ENCODE measurements at regions not wholly inside any gene's neighbourhood (a gene's known extent, or its start where the extent isn't known, plus 50 kb on each side); places are given as distances from the start of the nearest gene placed in this dataset.
A peak's percentile ranks its signal among the peaks of the same experiment; 100 is the strongest.

GRCh38 chr2:121976926-121977325, 221.5 kb downstream of the TSN start:
- 17 to 29% methylated on average over 3 of the region's 3 CpGs for WGBS, 2 donors
- Histone ChIP-seq H3K36me3 (ENCODE audit: control insufficient read depth in 4 of 4, insufficient read depth in 4 of 4, low read length in 4 of 4) (no peaks in the 10 kb centered on the region), H3K9ac (ENCODE audit: insufficient read depth in 1 of 2, low read length in 2 of 2) (no peak overlapping the region), H3K27ac (ENCODE audit: low read depth in 1 of 2, low read length in 1 of 2) (no peak overlapping the region), H3K4me3 (no peak overlapping the region), H3K4me1 (ENCODE audit: control insufficient read depth in 5 of 5, insufficient read depth in 5 of 5, low read length in 5 of 5) (peaks cover 0 to 16% (median 6%) of the 10 kb centered on the region in 5 donors), H3K27me3 (ENCODE audit: control insufficient read depth in 3 of 3, insufficient read depth in 3 of 3, low read length in 2 of 3) (no peaks in the 10 kb centered on the region), H3K9me3 (ENCODE audit: control insufficient read depth in 4 of 4, insufficient read depth in 3 of 4, low read length in 3 of 4) (no peaks in the 10 kb centered on the region)
- no peak for ATAC-seq (ENCODE audit: insufficient read depth, low FRiP score)
- no peak for TF ChIP-seq CTCF (IDR thresholded peaks at IDR 0.05; ENCODE audit: control extremely low read depth, extremely low read depth)
- peak in 1 of 3 donors; percentile 13 for DNase-seq

- H3K36me3 ChIP-seq (ENCODE audit: control insufficient read depth in 4 of 4, insufficient read depth in 4 of 4, low read length in 4 of 4) = no peaks in the 10 kb centered on the region
- no peak overlapping the region for H3K4me3 ChIP-seq
- no peaks in the 10 kb centered on the region for H3K27me3 ChIP-seq (ENCODE audit: control insufficient read depth in 3 of 3, insufficient read depth in 3 of 3, low read length in 2 of 3)
- ATAC-seq (ENCODE audit: insufficient read depth, low FRiP score) (no peak), DNase-seq (no peak)
- H3K4me1 ChIP-seq (ENCODE audit: control insufficient read depth in 5 of 5, insufficient read depth in 5 of 5, low read length in 5 of 5) = peaks cover 0 to 16% (median 6%) of the 10 kb centered on the region in 5 donors
- no peak overlapping the region for H3K9ac ChIP-seq (ENCODE audit: insufficient read depth in 1 of 2, low read length in 2 of 2)
- H3K9me3 ChIP-seq (ENCODE audit: control insufficient read depth in 4 of 4, insufficient read depth in 3 of 4, low read length in 3 of 4) = no peaks in the 10 kb centered on the region
- no peak for TF ChIP-seq CTCF (IDR thresholded peaks at IDR 0.05; ENCODE audit: control extremely low read depth, extremely low read depth)
- H3K27ac ChIP-seq (ENCODE audit: low read depth in 1 of 2, low read length in 1 of 2) = no peak overlapping the region
- WGBS, 2 donors = 60 to 68% methylated on average over 3 of the region's 3 CpGs
Observed at GRCh38 chr2:121977326-121977725, 221.9 kb downstream of the TSN start.

GRCh38 chr2:121992700-121993099, 237.2 kb downstream of the TSN start:
- Histone ChIP-seq H3K36me3 (ENCODE audit: control insufficient read depth in 4 of 4, insufficient read depth in 4 of 4, low read length in 4 of 4) (no peaks in the 10 kb centered on the region), H3K27ac (ENCODE audit: low read depth in 1 of 2, low read length in 1 of 2) (no peak overlapping the region), H3K9me3 (ENCODE audit: control insufficient read depth in 4 of 4, insufficient read depth in 3 of 4, low read length in 3 of 4) (peaks cover 0 to 3% (median 1%) of the 10 kb centered on the region in 4 donors), H3K27me3 (ENCODE audit: control insufficient read depth in 3 of 3, insufficient read depth in 3 of 3, low read length in 2 of 3) (no peaks in the 10 kb centered on the region), H3K4me3 (no peak overlapping the region), H3K9ac (ENCODE audit: insufficient read depth in 1 of 2, low read length in 2 of 2) (no peak overlapping the region), H3K4me1 (ENCODE audit: control insufficient read depth in 5 of 5, insufficient read depth in 5 of 5, low read length in 5 of 5) (peaks cover 0 to 1% (median 0%) of the 10 kb centered on the region in 5 donors)
- 72 to 91% methylated on average over 3 of the region's 3 CpGs for WGBS, 2 donors
- DNase-seq (no peak), ATAC-seq (ENCODE audit: insufficient read depth, low FRiP score) (no peak)
- no peak for TF ChIP-seq CTCF (IDR thresholded peaks at IDR 0.05; ENCODE audit: control extremely low read depth, extremely low read depth)

- Histone ChIP-seq H3K27me3 (ENCODE audit: control insufficient read depth in 3 of 3, insufficient read depth in 3 of 3, low read length in 2 of 3) (no peaks in the 10 kb centered on the region), H3K9ac (ENCODE audit: insufficient read depth in 1 of 2, low read length in 2 of 2) (no peak overlapping the region), H3K36me3 (ENCODE audit: control insufficient read depth in 4 of 4, insufficient read depth in 4 of 4, low read length in 4 of 4) (no peaks in the 10 kb centered on the region), H3K27ac (ENCODE audit: low read depth in 1 of 2, low read length in 1 of 2) (no peak overlapping the region), H3K4me1 (ENCODE audit: control insufficient read depth in 5 of 5, insufficient read depth in 5 of 5, low read length in 5 of 5) (peaks cover 0 to 6% (median under 1%) of the 10 kb centered on the region in 5 donors), H3K4me3 (no peak overlapping the region), H3K9me3 (ENCODE audit: control insufficient read depth in 4 of 4, insufficient read depth in 3 of 4, low read length in 3 of 4) (peaks cover 0 to 3% (median 1%) of the 10 kb centered on the region in 4 donors)
- ATAC-seq (ENCODE audit: insufficient read depth, low FRiP score) (no peak), DNase-seq (no peak)
- WGBS, 2 donors = 89 to 90% methylated on average over 5 of the region's 5 CpGs
- no peak for TF ChIP-seq CTCF (IDR thresholded peaks at IDR 0.05; ENCODE audit: control extremely low read depth, extremely low read depth)
Observed at GRCh38 chr2:121993682-121994081, 238.2 kb downstream of the TSN start.
